Psoas muscle (tissue), 7 donors: ENCODE measurements at regions not wholly inside any gene's neighbourhood (a gene's known extent, or its start where the extent isn't known, plus 50 kb on each side); places are given as distances from the start of the nearest gene placed in this dataset.

Experiments used
- ATAC-seq, 4 donors: fragments of 200-7000 bp; cut with Tn5 transposase; one replicate each; pipeline ENCODE4 v1.9.1; 2020; ENCODE audit warnings: moderate library complexity in 3 of 4, mild to moderate bottlenecking in 2 of 4
- DNase-seq, 2 donors: peaks; one replicate each; pipeline ENCODE4 v3.0.0-alpha.2; 2020
- H3K27ac ChIP-seq: fragments of 200-600 bp; one replicate; pipeline ENCODE4 v1.8.0; 2022
- H3K27me3 ChIP-seq, 3 donors: fragments of 200-600 bp in 1 of 3; one replicate each; pipeline versions ENCODE4 v1.6.1 to v1.8.0; 2013 to 2022; ENCODE audit warnings: low read length in 2 of 3, mild to moderate bottlenecking in 2 of 3, moderate library complexity in 1 of 3; ENCODE audit not compliant: insufficient read depth in 3 of 3
- H3K36me3 ChIP-seq, 2 donors: fragments of 200-600 bp in 1 of 2; one replicate each; pipeline versions ENCODE4 v1.6.1 to v1.8.0; 2013 to 2022; ENCODE audit warnings: low read depth in 1 of 2, mild to moderate bottlenecking in 1 of 2, moderate library complexity in 1 of 2; ENCODE audit not compliant: insufficient read depth in 1 of 2
- H3K4me1 ChIP-seq: fragments of 200-600 bp; one replicate; pipeline ENCODE4 v1.8.0; 2022
- H3K4me3 ChIP-seq: fragments of 200-600 bp; one replicate; pipeline ENCODE4 v1.8.0; 2022; ENCODE audit warnings: mild to moderate bottlenecking
- H3K9me3 ChIP-seq: fragments of 200-600 bp; one replicate; pipeline ENCODE4 v1.8.0; 2022
- WGBS, 3 donors: extraction: QIAGEN DNeasy Blood & Tissue Kit; methylation state at CpG; one replicate each; pipeline versions ENCODE4 v1.1.6 to v1.1.7; 2013; 5-methylcytosine and 5-hydroxymethylcytosine counted together
- intact Hi-C, 2 donors: fragments of 100-400 bp; cut with DNase I; formaldehyde crosslinking; loops; one replicate each; pipeline versions ENCODE4 v1.11.0 to v1.14.2; 2022
- TF ChIP-seq, protein P1 (sequence below): fragments of 200-600 bp; IDR thresholded peaks from one replicate; pipeline ENCODE4 v1.8.0; 2022; ENCODE audit warnings: antibody characterized with exemption
- donor health status: healthy with polysubstance abuse.
- donor health status: DM: no; HTN: no; CAD: no; lungs with moderate emphysema.
- donor health status: Bipolar disorder and iron deficiency.
- donor health status: healthy.
- donor health status: DM: yes; HTN: yes; CAD: no.
- donor health status: DM: no; HTN: no; CAD: no.
- donor health status: DM: yes; HTN: yes; CAD: no.

DNA sequence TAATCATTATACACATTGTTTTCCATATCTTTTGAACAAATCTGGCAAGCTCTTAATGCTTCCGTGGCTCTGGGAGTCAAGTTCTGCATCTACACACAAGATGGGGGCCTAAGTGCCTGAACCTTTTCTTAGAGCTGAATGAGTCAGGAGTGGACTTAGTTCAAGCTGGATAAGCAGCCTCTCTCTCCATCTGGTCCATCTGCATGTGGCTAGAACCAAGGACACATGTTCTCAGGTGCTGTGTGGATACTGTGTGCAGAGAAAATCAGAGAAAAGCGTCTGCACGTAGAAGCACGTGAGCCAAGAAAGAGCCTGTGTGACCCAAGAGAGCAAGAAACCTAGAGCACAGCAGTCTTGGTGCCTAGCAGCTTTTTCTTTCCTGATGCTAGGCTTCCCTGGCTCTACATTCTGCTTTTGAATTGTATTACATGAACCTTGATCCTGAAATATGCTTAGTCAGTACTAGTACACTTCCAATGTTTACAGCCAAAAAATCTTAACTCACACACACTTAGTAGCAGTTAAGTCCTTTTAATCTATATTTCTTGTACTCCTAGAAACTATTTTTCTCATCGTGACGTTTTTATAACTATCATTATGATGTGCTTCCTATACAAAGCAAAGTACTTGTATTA is 1798.9 kb downstream of the MAT2B start:
- no peaks in the 10 kb centered on the region for H3K9me3 ChIP-seq
- 80 to 85% (median 84%) methylated on average over 6 of the region's 6 CpGs for WGBS, 3 donors
- TF ChIP-seq, protein P1, sequence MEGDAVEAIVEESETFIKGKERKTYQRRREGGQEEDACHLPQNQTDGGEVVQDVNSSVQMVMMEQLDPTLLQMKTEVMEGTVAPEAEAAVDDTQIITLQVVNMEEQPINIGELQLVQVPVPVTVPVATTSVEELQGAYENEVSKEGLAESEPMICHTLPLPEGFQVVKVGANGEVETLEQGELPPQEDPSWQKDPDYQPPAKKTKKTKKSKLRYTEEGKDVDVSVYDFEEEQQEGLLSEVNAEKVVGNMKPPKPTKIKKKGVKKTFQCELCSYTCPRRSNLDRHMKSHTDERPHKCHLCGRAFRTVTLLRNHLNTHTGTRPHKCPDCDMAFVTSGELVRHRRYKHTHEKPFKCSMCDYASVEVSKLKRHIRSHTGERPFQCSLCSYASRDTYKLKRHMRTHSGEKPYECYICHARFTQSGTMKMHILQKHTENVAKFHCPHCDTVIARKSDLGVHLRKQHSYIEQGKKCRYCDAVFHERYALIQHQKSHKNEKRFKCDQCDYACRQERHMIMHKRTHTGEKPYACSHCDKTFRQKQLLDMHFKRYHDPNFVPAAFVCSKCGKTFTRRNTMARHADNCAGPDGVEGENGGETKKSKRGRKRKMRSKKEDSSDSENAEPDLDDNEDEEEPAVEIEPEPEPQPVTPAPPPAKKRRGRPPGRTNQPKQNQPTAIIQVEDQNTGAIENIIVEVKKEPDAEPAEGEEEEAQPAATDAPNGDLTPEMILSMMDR, result no peak
- no peak overlapping the region for H3K4me3 ChIP-seq
- intact Hi-C loops, result no loop called here
- ATAC-seq (no peak), DNase-seq (no peak)
- no peaks in the 10 kb centered on the region for H3K27me3 ChIP-seq
- no peak overlapping the region for H3K27ac ChIP-seq
- H3K4me1 ChIP-seq, result no peaks in the 10 kb centered on the region
- H3K36me3 ChIP-seq, result no peaks in the 10 kb centered on the region

DNA sequence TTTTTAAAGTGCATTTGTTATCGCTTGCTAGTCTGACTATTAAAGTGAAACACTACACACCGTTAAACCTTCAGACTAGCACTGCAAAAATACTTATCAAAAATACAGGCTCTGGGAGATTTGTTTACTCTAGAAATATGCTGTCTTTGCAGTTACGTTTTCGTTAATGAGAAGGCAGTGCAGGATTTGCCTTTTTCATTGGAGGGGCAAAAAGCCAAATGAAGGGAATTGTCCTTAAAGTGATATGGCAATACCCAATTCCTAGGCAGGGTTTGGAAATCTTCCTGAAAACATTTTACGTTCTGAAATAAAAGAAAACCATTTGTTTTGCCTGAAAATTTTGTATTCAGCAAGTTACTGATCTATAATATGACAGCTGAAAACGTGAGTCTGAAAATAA is 1800.2 kb downstream of the MAT2B start:
- TF ChIP-seq, protein P1, result no peak
- Histone ChIP-seq H3K4me3 (no peak overlapping the region), H3K36me3 (no peaks in the 10 kb centered on the region), H3K27me3 (no peaks in the 10 kb centered on the region), H3K27ac (no peak overlapping the region), H3K9me3 (no peaks in the 10 kb centered on the region), H3K4me1 (no peaks in the 10 kb centered on the region)
- ATAC-seq, result no peak
- 45 to 78% (median 76%) methylated on average over 6 of the region's 6 CpGs for WGBS, 3 donors
- intact Hi-C loops, result no loop called here
- no peak for DNase-seq

DNA sequence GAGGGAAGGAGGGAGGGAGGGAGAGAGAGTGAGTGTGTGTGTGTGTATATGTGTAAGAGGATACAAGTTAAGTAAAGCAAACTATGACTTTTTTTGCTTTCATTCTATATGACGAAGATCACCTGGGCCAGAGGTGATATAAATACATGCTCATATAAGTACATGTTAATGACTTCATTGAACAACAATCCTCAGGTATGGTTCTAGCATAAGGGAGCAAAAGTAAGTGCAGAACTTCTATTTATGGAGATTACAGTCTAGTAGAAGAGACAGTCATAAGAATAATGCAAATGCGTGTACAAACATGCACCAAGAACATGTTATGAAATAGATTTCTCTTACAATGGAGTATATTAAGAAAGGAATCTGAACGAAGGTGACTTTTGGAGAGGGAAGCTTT is 1804.0 kb downstream of the MAT2B start:
- Histone ChIP-seq H3K9me3 (no peaks in the 10 kb centered on the region), H3K36me3 (no peaks in the 10 kb centered on the region), H3K4me3 (no peak overlapping the region), H3K4me1 (no peaks in the 10 kb centered on the region), H3K27me3 (no peaks in the 10 kb centered on the region), H3K27ac (no peak overlapping the region)
- DNase-seq, result no peak
- no peak for ATAC-seq
- intact Hi-C loops, result no loop called here
- WGBS, 3 donors, result 83 to 89% (median 84%) methylated on average over 3 of the region's 3 CpGs
- TF ChIP-seq, protein P1, result no peak

DNA sequence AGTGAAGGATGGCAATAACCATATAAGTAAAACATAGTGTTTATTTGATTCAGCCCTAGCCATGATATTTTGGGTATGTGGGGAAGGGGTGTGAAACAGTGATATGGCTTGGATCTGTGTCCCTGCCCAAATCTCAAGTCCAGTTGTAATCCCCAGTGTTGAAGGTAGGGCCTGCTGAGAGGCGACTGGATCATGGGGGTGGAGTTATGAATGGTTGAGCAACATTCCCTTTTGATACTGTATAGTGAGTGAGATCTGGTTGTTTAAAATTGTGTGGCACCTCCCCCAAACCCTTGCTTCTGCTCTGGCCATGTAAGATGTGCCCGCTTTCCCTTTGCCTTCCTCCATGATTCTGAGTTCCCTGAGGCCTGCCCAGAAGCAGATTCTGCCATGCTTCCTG is 1804.6 kb downstream of the MAT2B start:
- Histone ChIP-seq H3K4me3 (no peak overlapping the region), H3K27me3 (no peaks in the 10 kb centered on the region), H3K36me3 (no peaks in the 10 kb centered on the region), H3K9me3 (no peaks in the 10 kb centered on the region), H3K27ac (no peak overlapping the region), H3K4me1 (no peaks in the 10 kb centered on the region)
- no peak for ATAC-seq
- TF ChIP-seq, protein P1, result no peak
- intact Hi-C loops, result no loop called here
- DNase-seq, result no peak
- WGBS, 3 donors, result 77 to 87% (median 80%) methylated on average over 2 of the region's 2 CpGs

DNA sequence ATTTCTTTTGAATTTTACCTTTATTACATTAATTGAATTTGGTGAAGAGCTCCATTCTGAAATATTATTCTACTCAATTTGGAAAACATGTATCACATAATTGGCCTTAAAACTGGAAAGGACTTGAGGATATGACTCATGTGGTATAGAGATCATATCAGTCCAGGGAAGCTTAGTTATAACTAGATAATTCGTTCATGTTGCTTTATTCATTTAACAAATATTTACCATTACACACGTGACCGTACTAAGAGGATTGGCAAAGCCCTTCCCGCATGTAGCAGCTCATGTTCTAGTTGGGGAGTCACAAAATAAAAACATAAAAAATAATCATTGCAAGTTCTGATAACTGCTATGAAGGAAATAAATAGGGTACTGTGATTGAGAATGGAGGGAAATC is 1816.5 kb downstream of the MAT2B start:
- ATAC-seq, result no peak
- H3K4me1 ChIP-seq, result no peaks in the 10 kb centered on the region
- no peaks in the 10 kb centered on the region for H3K36me3 ChIP-seq
- 68 to 81% (median 77%) methylated on average over 4 of the region's 4 CpGs for WGBS, 3 donors
- DNase-seq, result no peak
- no peak overlapping the region for H3K4me3 ChIP-seq
- intact Hi-C loops, result no loop called here
- H3K9me3 ChIP-seq, result no peaks in the 10 kb centered on the region
- no peaks in the 10 kb centered on the region for H3K27me3 ChIP-seq
- TF ChIP-seq, protein P1, result no peak
- no peak overlapping the region for H3K27ac ChIP-seq
